Upper lobe of right lung (tissue), 1 donor: ENCODE measurements at regions not wholly inside any gene's neighbourhood (a gene's known extent, or its start where the extent isn't known, plus 50 kb on each side); places are given as distances from the start of the nearest gene placed in this dataset.

Source experiments
- ATAC-seq: fragments of 200-7000 bp; cut with Tn5 transposase; one replicate; pipeline ENCODE4 v1.9.1; 2020; ENCODE audit warnings: mild to moderate bottlenecking, moderate library complexity
- DNase-seq: peaks from one replicate; pipeline ENCODE4 v3.0.0-alpha.2; 2020
- H3K27ac ChIP-seq: fragments of 200-600 bp; one replicate; pipeline ENCODE4 v1.8.0; 2022
- H3K27me3 ChIP-seq: fragments of 200-600 bp; one replicate; pipeline ENCODE4 v1.8.0; 2022; ENCODE audit warnings: mild to moderate bottlenecking
- H3K36me3 ChIP-seq: fragments of 200-600 bp; one replicate; pipeline ENCODE4 v1.8.0; 2022
- H3K4me1 ChIP-seq: fragments of 200-600 bp; one replicate; pipeline ENCODE4 v1.8.0; 2022
- H3K4me3 ChIP-seq: fragments of 200-600 bp; one replicate; pipeline ENCODE4 v1.8.0; 2022; ENCODE audit warnings: mild to moderate bottlenecking
- H3K9me3 ChIP-seq: fragments of 200-600 bp; one replicate; pipeline ENCODE4 v1.8.0; 2022
- CTCF ChIP-seq: fragments of 200-600 bp; IDR thresholded peaks from one replicate; pipeline ENCODE4 v1.8.0; 2022; ENCODE audit warnings: antibody characterized with exemption
- intact Hi-C: fragments of 100-400 bp; cut with DNase I; formaldehyde crosslinking; loops from one replicate; pipeline ENCODE4 v1.11.0; 2022
- donor health status: DM: no; HTN: yes; CAD: no; lungs with severe emphysema.

DNA sequence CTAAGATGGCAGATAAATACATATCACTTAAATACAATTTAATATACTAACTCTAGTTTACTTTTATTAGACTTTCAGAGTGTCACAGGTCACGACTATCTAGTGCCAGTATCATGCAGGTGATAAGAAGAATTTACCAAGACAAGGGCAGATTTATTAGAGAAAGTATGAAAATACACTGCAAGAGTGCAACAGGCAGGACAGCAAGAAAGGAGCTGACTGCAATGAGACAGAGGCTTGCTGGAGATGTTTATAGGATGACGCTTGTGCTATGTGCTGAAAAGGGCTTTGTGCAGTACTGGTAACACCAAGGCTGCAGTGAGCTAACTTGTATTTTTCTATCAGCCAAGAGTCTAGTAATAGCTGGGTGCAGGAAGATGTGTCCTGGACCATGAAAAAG, 96.7 kb upstream of the QRFPR start:
- Histone ChIP-seq H3K27ac (no peak overlapping the region), H3K36me3 (no peaks in the 10 kb centered on the region), H3K4me3 (no peak overlapping the region), H3K27me3 (no peaks in the 10 kb centered on the region), H3K9me3 (no peaks in the 10 kb centered on the region), H3K4me1 (no peaks in the 10 kb centered on the region)
- ATAC-seq (no peak), DNase-seq (no peak)
- intact Hi-C loops = no loop called here
- no peak for TF ChIP-seq CTCF

- H3K4me3 ChIP-seq = no peak overlapping the region
- intact Hi-C loops = no loop called here
- TF ChIP-seq CTCF = no peak
These were observed 96.3 kb upstream of the QRFPR start for GRCh38 chr4:121477079-121477478.

GRCh38 chr4:121472937-121473721, 92.3 kb upstream of the QRFPR start:
- DNase-seq = no peak
- no peaks in the 10 kb centered on the region for H3K36me3 ChIP-seq
- H3K9me3 ChIP-seq = no peaks in the 10 kb centered on the region
- no peaks in the 10 kb centered on the region for H3K4me1 ChIP-seq
- H3K27ac ChIP-seq = no peak overlapping the region
- TF ChIP-seq CTCF = no peak
- H3K27me3 ChIP-seq = no peaks in the 10 kb centered on the region
- H3K4me3 ChIP-seq = no peak overlapping the region
- no peak for ATAC-seq
- intact Hi-C loops = no loop called here

More at GRCh38 chr4:121477079-121477478, 96.3 kb upstream of the QRFPR start:
- no peaks in the 10 kb centered on the region for H3K4me1 ChIP-seq
- ATAC-seq (no peak), DNase-seq (no peak)
- H3K27me3 ChIP-seq = no peaks in the 10 kb centered on the region
- no peaks in the 10 kb centered on the region for H3K9me3 ChIP-seq
- H3K27ac ChIP-seq = no peak overlapping the region
- no peaks in the 10 kb centered on the region for H3K36me3 ChIP-seq

- ATAC-seq (no peak), DNase-seq (no peak)
- Histone ChIP-seq H3K27ac (no peak overlapping the region), H3K36me3 (no peaks in the 10 kb centered on the region), H3K27me3 (no peaks in the 10 kb centered on the region), H3K4me3 (no peak overlapping the region), H3K9me3 (no peaks in the 10 kb centered on the region), H3K4me1 (no peaks in the 10 kb centered on the region)
- TF ChIP-seq CTCF = no peak
- intact Hi-C loops = no loop called here
These were observed 84.0 kb upstream of the QRFPR start for GRCh38 chr4:121464854-121465253.

DNA sequence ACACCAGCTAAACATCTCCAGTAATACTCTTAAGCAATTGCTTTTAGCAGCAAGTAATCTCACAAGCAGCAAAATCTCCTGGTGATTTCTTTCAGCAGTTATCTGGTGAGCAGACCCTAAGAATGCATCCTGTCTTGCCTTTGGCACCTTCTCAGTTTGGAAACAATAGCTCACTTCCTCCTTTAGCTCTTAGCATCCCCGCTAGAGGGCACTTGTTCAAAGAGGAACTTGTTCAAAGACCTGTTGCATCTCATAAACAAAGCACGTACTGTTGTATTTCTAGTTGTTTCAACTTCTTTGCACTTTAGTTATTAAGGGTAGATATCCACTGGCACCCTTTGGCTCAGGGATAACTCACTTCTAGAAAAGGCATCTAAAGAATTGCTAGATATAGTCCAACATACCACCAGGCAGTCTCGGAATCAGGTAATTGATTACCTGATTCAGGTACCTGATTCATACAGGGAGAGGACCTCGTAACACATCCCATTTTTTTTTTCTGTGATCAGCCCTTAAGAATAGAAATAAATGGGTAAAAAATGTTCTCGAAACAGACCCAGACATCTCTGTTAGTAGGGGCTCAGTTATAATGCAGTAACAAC, 81.9 kb upstream of the QRFPR start:
- Histone ChIP-seq H3K27ac (no peak overlapping the region), H3K9me3 (no peaks in the 10 kb centered on the region), H3K27me3 (no peaks in the 10 kb centered on the region), H3K36me3 (no peaks in the 10 kb centered on the region), H3K4me3 (no peak overlapping the region), H3K4me1 (no peaks in the 10 kb centered on the region)
- DNase-seq (no peak), ATAC-seq (peak; percentile 92)
- TF ChIP-seq CTCF = peak; percentile 64
- intact Hi-C loops = no loop called here
